ENCODE measurements at regions not wholly inside any gene's neighbourhood (a gene's known extent, or its start where the extent isn't known, plus 50 kb on each side); places are given as distances from the start of the nearest gene placed in this dataset.

GRCh38 chr4:179001918-179002317 is 1559.7 kb upstream of the AGA start:
- no peak for TF ChIP-seq CTCF (IDR thresholded peaks at IDR 0.05)
- TF ChIP-seq POLR2A (IDR thresholded peaks at IDR 0.05), result no peak
